ENCODE measurements at regions not wholly inside any gene's neighbourhood (a gene's known extent, or its start where the extent isn't known, plus 50 kb on each side); places are given as distances from the start of the nearest gene placed in this dataset.
"Not testable (repeated sequence)": the region's sequence is repeated elsewhere in the genome, so short reads cannot be mapped to it uniquely, and the experiment has no call there.

GRCh38 chr2:89797320-89798038, 1106.0 kb downstream of the RPIA start:
- DNase-seq (ENCODE audit: low read depth): no peak
- no peak for TF ChIP-seq CTCF (IDR thresholded peaks at IDR 0.05; ENCODE audit: low read depth, low read length, missing control alignments)
- in situ Hi-C loops (cut with HindIII; ENCODE audit: low sequenced_read_pairs): no loop called here
- H3K4me3 ChIP-seq (ENCODE audit: low read depth, low read length): no peak overlapping the region

GRCh38 chr2:89801207-89801606, 1109.7 kb downstream of the RPIA start:
- H3K4me3 ChIP-seq (ENCODE audit: low read depth, low read length); in situ Hi-C loops (cut with HindIII; ENCODE audit: low sequenced_read_pairs); DNase-seq (ENCODE audit: low read depth): not testable (repeated sequence)

- H3K4me3 ChIP-seq (ENCODE audit: low read depth, low read length); DNase-seq (ENCODE audit: low read depth); in situ Hi-C loops (cut with HindIII; ENCODE audit: low sequenced_read_pairs): not testable (repeated sequence)
These were observed 1114.9 kb downstream of the RPIA start for GRCh38 chr2:89806363-89806762.

GRCh38 chr2:89811295-89811694, 1119.8 kb downstream of the RPIA start:
- TF ChIP-seq CTCF (IDR thresholded peaks at IDR 0.05; ENCODE audit: low read depth, low read length, missing control alignments): no peak
- in situ Hi-C loops (cut with HindIII; ENCODE audit: low sequenced_read_pairs): no loop called here

GRCh38 chr2:89811910-89812309, 1120.4 kb downstream of the RPIA start:
- H3K4me3 ChIP-seq (ENCODE audit: low read depth, low read length); in situ Hi-C loops (cut with HindIII; ENCODE audit: low sequenced_read_pairs); DNase-seq (ENCODE audit: low read depth): not testable (repeated sequence)

More at GRCh38 chr2:89811295-89811694, 1119.8 kb downstream of the RPIA start:
- DNase-seq (ENCODE audit: low read depth): no peak
- H3K4me3 ChIP-seq (ENCODE audit: low read depth, low read length): no peak overlapping the region

GRCh38 chr2:89814359-89814758, 1122.9 kb downstream of the RPIA start:
- in situ Hi-C loops (cut with HindIII; ENCODE audit: low sequenced_read_pairs); H3K4me3 ChIP-seq (ENCODE audit: low read depth, low read length); DNase-seq (ENCODE audit: low read depth): not testable (repeated sequence)

- in situ Hi-C loops (cut with HindIII; ENCODE audit: low sequenced_read_pairs): no loop called here
- no peak for TF ChIP-seq CTCF (IDR thresholded peaks at IDR 0.05; ENCODE audit: low read depth, low read length, missing control alignments)
- DNase-seq (ENCODE audit: low read depth): no peak
- H3K4me3 ChIP-seq (ENCODE audit: low read depth, low read length): no peak overlapping the region
These were observed 1127.4 kb downstream of the RPIA start for GRCh38 chr2:89818873-89819272.

- no peak overlapping the region for H3K4me3 ChIP-seq (ENCODE audit: low read depth, low read length)
- DNase-seq (ENCODE audit: low read depth): no peak
- in situ Hi-C loops (cut with HindIII; ENCODE audit: low sequenced_read_pairs): no loop called here
- TF ChIP-seq CTCF (IDR thresholded peaks at IDR 0.05; ENCODE audit: low read depth, low read length, missing control alignments): no peak
These were observed 1128.3 kb downstream of the RPIA start for GRCh38 chr2:89819809-89820208.

- TF ChIP-seq CTCF (IDR thresholded peaks at IDR 0.05; ENCODE audit: low read depth, low read length, missing control alignments): no peak
- DNase-seq (ENCODE audit: low read depth): no peak
- in situ Hi-C loops (cut with HindIII; ENCODE audit: low sequenced_read_pairs): no loop called here
These were observed 1128.8 kb downstream of the RPIA start for GRCh38 chr2:89820248-89820647.

More at GRCh38 chr2:89820248-89820647, 1128.8 kb downstream of the RPIA start:
- H3K4me3 ChIP-seq (ENCODE audit: low read depth, low read length): no peak overlapping the region

Data from astrocyte of the cerebellum (primary cell).